GM19240 (cell line): ENCODE measurements at regions not wholly inside any gene's neighbourhood (a gene's known extent, or its start where the extent isn't known, plus 50 kb on each side); places are given as distances from the start of the nearest gene placed in this dataset.
"Not testable (repeated sequence)": the region's sequence is repeated elsewhere in the genome, so short reads cannot be mapped to it uniquely, and the experiment has no call there.

ENCODE experiments used
- DNase-seq: peaks from one replicate; pipeline ENCODE4 v3.0.0; 2011; ENCODE audit warnings: low spot score; ENCODE audit not compliant: insufficient read length

DNA sequence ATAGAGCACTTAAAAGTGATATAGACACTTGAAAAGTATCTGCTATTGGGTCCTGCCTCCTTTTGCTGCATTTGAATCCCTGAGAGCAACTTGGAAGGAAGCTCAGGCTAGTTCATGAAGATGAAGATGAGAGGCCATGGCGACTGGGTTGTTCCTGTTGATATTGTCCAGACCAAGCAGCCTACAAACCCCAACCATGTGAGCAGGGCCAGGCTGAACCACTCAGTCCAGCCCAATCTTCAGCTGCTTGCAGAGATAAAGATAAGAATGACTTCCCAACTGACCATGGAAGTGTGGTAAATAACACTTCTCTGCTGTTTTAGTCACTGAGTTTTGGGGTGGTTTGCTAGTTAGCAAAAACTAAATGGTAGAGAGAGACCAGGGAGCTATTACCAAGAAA is 417.6 kb downstream of the SOX11 start:
- DNase-seq, result no peak

DNA sequence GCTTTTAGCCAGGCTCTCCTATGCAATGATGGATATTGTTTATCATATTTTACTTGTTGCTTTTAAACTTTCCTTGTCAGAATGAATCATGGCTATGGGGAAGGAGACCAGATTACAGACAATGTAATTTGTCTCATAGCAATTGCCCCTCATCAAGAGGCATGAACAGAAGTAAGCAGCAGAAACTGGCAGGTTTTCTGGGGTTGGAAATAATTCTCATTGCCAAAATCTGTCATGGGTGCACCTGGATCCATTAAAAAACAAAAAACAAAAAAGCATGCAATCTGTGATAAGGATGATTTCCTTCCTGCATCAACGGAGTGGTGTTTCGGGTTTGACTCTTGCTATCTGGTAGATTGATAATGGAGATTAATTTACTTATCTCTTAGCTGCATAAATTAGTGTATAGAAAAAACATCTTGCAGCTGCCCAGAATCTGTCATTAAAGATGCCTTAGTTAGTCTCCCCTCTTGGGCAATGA is 419.6 kb downstream of the SOX11 start:
- no peak for DNase-seq

DNA sequence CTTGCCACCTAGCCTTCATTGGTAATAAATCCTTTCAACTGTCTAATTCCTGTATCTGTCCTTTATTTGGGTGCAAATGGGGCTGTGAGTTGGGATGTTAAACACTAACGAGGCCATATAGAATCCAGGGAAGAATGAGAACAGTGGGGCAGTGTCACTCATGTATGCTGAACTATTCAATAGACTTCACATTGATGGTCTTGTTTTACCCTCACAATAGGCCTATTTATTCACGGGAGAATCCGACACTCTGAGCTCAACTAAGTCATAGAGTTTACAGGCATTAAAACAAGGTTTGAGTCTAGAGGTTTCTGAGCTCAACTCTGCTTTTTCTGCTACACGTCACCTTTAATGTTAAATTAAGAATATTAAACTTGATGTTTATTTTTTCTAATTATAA is 421.6 kb downstream of the SOX11 start:
- no peak for DNase-seq

DNA sequence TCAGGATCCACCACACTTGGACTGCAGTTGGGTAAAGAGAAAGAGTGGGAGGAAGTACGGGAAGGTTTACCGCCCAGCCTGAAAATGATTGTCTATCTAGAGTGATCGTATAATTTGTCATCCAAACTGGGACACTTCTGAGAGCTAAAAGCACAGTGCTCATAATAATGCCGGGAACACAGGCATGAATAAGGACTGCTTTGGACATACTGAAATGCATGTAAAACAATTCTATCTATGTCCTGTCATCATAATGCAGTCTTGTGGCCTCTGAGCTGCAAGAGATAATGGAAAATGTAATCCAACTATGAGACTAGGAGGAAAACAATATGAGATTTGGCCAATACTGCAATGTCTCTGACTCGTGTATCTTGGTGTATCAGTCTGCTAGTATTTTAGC is 435.5 kb downstream of the SOX11 start:
- no peak for DNase-seq

DNA sequence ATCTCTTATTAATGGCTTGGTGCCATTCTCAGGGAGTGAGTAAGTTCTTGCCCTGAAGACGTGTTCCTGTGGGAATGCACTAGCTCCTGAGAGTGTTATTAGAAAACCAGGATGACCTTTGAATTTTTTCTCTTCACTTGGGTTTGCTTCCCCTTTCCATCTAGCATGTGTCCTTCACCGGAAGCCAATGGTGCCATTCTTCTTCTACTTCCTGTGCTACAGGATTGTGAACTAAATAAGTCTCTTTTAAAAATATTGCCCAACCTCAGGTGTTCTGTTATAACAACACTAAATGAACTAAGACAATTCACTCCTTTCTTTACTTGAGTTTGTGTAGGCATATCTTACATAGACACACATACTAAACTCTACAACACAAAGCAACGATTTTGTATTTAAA is 447.0 kb downstream of the SOX11 start:
- no peak for DNase-seq

DNA sequence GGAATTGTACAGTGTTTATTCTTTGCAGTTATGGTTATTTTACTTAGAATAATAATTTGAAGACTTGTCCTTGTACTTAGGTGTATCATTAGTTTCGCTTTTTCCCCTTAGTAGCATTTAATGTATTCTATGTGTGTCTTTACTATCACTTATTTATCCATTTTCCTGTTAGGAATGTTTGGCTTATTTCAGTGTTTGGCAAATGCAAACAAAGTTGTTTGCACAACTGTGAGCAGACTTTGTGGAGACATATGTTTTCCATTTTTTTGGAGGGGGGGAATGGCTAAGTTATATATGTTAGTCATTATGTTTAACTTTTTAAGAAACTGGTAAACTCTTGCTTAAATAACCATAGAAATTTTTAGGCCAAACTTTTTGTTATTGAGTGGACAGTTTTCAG is 447.7 kb downstream of the SOX11 start:
- DNase-seq, result no peak

DNA sequence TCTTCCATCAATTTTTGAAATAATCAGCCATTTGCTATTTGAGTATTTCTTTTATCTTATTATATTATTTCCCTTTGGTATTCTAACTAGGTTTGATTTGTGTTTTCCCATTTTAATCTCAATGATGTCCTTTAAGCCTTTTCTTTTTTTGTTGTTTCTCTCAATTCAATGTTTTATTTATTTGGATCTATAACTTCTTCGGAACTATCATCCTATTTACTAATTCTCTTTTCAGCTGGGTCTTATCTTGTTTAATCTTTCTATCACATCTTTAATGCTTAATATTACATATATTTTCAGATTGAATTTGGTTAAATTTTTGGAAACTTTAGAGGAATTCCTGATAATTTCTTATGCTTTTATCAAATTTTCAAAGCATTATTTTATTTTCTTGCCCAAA is 448.3 kb downstream of the SOX11 start:
- no peak for DNase-seq

DNA sequence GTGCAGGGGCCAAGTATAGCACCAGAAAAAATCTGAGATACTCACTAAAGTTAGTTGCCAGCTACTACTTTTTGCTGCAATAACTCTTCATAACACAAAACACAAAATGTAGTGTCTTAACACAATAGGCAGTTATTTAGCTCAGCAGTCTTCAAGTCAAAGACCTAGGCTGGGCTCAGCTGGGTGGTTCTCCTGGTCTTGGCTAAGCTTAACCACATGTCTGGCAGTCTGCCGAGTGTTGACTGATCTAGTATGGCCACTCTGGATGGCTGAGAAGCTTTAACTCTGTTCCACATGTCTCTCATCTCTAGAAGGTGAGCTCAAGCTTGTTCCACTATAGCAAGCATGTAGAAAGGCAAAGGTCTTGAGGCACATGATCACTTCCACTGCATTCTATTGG is 451.6 kb downstream of the SOX11 start:
- no peak for DNase-seq

DNA sequence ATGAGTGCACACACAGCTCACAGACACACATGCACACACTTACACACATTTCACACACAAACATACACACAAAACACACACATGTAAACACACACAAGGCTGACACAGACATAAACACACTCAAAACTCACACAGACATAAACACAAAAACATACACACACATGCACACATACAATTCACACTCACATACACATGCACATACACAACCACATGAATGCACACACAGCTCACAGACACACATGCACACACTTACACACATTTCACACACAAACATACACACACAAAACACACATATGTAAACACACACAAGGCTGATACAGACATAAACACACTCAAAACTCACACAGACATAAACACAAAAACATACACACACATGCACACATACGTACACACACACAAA is 455.0 kb downstream of the SOX11 start:
- DNase-seq, result not testable (repeated sequence)

DNA sequence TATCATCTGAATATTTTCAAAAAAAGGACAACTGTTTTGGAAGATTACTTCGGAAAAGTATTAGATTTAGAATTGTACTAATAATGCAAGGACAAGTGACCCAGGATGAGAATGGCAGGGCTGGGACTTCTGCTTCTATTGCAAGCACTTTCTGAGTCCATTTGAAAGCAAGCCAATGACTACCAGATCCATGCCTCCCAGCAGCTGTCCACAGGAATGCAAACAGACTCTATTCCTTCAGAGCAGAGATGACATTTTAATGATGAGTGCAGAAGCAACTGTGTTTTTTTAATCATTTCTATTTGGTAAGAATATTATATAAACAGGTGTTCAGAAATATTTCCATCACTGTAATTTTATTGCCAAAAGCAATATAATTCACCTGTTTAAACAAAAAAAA is 456.7 kb downstream of the SOX11 start:
- DNase-seq, result no peak

DNA sequence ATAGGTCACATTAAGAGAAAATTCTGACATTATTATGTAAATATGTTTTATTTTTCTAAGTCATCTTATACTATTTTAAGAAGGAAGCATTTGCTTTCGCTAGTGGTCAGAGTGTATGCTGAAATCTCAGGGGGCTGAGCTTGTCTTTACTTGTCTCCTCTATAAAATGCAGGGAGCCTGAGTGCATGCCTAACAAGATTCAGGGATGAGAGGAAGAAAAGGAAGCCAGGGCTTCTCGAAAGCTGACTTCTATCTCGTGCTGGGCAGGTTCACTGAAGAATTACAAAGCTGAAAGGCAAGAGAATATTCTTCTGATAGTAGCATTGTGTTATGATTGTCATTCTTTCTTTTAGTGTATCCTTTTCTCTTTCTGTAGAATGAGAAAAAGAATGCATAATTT is 467.4 kb downstream of the SOX11 start:
- DNase-seq, result no peak

DNA sequence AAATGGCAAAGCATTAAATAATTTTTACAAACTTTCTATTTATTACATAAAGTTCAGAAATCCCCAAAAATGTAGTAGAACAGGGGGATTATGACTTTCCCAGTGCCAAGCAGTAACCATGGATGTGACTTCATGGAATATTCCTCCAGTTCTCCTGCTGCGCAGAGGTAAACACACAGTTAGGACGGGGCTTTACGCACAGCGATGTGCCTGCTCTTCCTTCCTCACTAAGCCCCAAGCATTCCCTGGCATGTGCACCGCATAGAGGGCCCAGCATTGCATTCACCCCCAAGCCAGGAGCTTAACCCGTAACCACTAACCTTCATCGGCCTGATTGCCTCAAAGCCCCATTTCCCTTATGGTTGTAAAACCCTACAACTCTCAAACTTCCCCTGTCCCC is 471.7 kb downstream of the SOX11 start:
- DNase-seq, result no peak

DNA sequence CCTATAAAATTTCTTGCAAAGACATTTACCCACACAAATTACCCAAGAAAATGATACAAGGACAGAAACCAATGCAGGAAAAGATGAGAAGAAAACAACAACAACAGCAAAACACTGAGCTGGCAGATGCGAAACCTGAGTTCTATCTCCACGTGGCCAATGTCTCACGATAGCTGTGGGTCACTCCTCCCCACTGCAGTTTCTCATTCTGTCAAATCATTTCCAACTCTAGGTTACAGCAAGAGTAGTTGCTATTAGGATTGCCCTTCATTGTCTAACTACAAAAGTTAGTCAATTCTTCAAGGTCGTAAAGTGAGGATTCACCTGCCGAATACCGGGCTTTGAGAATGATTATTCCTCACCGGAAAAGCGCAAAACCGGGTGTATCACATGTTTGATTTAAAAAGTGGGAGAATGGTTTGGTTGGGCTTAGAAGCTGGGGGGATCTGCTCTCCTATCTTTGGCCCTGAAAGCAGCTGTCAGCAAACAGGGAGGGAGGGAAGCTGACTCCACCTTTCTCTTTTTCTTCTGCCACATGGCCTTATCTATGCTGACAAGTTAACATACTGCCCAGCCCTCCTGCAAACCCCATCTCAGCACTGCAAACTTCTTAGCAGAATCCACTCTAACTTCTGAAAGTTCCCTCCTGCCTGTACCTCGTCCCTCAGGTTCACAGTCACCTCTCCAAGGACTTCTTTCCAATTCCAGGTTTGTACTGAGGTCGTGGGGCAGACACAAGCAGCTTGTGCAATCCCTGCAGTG is 473.0 kb downstream of the SOX11 start:
- DNase-seq, result no peak

DNA sequence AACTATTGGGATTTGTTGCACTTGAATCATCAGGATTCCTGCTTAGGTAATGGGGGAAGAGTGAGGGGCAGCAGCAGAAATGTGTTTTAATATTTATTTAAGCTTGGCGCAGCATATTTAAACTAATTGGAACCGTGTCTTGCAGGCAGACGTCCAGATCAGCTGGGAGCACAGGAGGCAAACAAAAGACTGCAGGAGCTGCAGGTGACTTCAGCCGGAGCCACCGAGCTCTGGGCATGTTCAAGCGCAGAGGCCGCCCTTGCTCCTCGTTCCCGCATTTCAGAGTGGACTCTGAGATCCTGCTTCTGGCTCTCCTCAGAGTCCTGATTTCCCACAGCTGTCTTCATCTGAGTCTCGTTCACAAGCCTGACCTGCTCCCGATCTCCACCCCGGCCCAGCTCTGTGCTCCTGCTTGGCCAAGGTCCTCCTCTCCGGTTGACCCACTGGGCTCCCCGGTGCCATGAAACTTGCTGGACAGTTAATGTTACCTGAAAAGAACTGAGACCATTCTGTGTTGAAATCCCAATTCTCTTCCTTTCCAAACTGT is 475.5 kb downstream of the SOX11 start:
- no peak for DNase-seq

DNA sequence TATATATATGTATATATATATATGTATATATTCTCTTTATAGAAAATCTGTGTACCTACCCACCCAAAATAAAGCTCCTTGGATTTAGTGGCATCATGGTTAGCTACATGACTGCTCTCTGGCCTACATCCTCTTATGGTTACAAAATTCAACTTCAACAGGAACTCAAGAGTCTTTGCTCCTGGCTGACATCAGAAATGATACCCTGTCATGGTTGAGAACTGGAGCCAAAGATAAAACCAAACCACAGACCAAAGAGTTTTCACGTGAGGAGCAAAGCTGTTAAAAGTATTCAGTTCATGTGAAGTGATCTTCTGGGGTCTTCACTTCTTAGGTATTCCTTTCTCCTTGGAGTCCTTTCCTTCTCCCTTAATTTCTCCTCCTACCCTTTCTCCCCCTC is 476.3 kb downstream of the SOX11 start:
- no peak for DNase-seq

DNA sequence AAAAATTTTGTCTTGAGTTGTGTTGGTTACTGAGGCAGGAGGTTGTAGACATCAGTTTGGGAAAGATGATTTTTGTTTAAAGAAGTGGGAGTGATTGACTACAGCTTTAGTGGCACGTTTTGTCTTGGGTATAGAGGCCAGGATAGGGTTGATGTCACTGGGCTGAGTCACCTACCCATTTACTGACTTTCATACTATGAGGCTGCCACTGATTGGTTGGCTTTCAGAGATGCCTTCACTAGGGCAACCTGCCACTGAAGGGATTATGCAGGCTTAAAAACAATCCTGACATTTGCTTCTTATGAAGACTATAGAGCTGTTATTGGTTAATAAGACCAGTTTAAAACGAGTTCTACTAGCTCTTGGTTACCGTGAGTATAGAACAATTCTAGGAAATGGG is 479.1 kb downstream of the SOX11 start:
- no peak for DNase-seq

DNA sequence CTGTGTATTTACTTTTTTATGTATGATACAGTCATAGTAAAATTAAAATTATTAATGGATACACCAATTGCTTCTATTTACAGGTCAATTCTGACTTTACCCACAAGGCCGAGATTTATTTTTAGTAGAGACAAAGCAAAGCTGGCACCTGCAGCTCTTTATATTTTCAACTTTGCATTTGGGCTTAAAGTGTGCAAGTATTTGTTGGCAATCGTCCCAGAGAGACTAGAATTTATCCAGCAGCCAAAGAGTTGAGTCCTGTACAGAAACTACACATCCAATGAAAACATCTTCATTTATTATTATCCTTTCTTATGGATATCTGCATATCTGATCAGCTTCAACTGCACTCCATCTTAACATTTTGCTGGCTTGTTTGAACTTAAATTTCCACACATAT is 485.6 kb downstream of the SOX11 start:
- DNase-seq, result no peak

DNA sequence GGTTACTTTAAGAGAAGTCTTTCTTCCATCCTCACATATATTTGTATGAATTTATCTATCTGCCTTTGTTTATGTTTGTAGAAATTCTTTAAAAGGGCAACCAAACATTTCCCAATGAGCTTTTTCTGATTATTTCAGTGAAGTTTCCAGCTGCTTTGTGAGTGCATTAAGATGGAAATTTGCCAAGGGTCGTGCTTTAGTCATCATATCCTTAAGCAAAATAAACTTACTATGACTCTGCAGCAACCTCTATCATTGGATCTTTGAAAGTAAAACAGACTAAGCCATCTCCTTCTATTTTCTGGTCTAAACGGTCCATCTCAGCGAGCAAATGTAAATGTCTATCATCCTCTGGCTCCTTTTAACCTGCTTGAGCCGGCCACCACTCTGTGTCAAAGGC is 489.3 kb downstream of the SOX11 start:
- no peak for DNase-seq

DNA sequence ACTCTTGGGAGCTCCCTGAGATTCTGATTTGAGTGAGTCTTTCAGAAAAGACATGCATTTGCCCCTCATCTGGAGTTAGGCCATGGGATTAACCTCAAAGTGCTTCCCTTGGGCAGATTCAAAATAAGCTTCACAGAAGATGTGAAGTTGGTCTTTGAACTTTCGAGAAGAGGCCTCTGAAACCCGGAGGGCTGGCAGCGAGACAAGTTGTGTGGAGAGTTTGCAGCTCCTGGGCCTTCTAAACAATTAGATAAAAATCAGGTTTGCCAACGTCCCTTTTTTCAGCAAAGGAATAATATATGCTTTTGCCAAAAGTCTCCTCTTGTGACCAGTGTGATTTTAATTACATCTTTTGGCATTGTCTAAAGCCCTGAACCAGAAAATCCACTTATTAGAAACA is 489.7 kb downstream of the SOX11 start:
- DNase-seq, result no peak

DNA sequence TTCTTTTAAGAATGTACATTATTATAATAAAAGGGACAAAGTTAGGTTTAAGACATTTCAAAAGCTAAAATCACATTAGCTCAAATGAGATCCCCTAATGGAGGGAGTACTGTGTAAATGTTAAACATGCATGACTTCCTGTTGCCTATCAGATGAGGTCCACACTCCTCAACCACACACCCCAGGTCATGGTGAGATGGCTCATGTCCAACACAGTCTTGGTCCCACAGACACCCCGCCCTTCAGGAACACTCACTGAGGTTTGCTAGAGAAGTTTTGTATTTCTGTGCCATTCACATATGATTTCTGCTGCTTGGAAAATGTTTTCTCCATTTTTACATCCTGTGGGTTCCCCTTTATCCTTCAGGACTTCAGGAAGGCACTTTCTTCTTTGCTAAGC is 491.0 kb downstream of the SOX11 start:
- DNase-seq, result no peak

DNA sequence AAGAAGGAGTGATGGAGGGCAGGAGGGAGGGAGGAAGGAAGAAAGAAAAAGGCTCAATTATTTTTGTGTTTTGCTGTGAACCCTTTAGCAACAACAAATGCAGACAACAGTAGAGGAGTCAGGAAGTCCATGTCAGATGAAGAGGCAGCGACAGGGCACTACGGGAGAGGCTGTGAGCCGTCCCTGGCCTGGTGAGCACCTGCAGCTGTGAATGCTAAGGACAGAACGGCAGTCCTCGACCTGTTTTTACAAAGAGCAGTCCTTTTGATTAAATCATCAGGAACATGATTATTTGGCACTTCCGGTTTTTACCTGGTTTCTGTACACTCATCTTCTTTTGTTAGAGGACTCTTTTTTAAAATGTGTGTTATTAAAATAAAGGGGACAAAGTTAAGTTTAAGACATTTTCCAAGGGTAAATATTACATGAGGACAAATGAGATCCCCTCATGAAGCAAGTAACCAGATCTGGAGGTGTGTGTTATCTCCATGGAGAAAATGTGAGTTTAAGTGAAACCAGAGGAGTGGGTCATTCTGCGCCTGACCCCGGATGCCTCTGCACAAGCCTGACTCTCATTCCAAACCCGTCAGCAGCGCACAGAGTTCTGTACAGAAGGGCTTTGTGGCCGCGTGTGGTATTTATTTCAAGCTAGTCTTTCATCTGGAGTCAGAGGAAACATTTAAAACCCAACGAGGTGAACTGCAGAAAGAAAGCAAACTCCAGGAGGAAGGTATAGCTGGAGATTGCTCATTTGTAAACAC is 492.5 kb downstream of the SOX11 start:
- no peak for DNase-seq

DNA sequence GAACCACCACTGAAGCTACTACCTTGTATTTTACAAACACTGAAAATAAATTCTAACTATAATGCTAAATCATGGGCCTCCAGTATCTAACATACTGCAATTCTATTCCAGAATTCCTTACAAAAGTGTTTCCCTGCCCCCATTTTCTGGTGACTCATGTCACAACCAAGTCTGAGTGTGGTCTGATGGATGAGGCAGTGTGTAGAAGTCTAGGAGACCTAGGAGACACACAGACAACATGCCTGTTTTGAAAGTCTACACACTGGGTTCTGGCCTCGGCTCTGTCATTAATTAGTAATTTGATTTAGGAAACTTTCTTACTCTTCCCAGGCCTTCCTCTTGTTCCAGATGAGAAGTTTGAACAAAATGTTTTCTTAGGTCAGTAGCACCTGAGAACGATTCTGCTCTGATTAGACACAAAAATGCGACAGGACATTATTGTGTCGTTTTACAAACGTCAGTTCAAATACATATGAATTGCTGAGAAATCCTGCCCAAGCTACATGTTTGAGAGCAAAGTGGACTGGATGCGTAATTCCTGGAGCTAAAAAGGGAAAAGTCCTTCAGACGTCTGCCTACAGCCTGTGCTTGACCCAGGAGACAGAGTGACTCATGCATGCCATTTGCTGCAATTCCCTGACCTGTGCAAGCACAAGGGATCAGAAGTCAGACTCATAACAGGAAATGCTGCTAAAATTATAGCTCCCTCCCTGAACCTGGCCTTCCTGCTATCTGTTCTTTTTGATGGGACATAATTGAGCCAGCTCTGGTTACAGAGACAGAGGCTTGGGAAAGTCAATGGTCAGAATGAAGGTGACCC is 494.4 kb downstream of the SOX11 start:
- no peak for DNase-seq
